ENCODE measurements at regions not wholly inside any gene's neighbourhood (a gene's known extent, or its start where the extent isn't known, plus 50 kb on each side); places are given as distances from the start of the nearest gene placed in this dataset.

- TF ChIP-seq, protein P1, sequence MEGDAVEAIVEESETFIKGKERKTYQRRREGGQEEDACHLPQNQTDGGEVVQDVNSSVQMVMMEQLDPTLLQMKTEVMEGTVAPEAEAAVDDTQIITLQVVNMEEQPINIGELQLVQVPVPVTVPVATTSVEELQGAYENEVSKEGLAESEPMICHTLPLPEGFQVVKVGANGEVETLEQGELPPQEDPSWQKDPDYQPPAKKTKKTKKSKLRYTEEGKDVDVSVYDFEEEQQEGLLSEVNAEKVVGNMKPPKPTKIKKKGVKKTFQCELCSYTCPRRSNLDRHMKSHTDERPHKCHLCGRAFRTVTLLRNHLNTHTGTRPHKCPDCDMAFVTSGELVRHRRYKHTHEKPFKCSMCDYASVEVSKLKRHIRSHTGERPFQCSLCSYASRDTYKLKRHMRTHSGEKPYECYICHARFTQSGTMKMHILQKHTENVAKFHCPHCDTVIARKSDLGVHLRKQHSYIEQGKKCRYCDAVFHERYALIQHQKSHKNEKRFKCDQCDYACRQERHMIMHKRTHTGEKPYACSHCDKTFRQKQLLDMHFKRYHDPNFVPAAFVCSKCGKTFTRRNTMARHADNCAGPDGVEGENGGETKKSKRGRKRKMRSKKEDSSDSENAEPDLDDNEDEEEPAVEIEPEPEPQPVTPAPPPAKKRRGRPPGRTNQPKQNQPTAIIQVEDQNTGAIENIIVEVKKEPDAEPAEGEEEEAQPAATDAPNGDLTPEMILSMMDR (IDR thresholded peaks at IDR 0.05; ENCODE audit: insufficient read depth, low read depth, low read length) = no peak
- TF ChIP-seq EZH2 (IDR thresholded peaks at IDR 0.05; ENCODE audit: insufficient read depth, low read length) = no peak
Observed at GRCh38 chr11:29263971-29264682, 752.7 kb downstream of the KCNA4 start.
